Right lobe of liver (tissue), 6 donors: ENCODE measurements at regions not wholly inside any gene's neighbourhood (a gene's known extent, or its start where the extent isn't known, plus 50 kb on each side); places are given as distances from the start of the nearest gene placed in this dataset.

Source experiments
- ATAC-seq, 4 donors: fragments of 200-7000 bp; cut with Tn5 transposase; one replicate each; pipeline ENCODE4 v1.9.1; 2020; ENCODE audit warnings: mild to moderate bottlenecking in 4 of 4, moderate library complexity in 4 of 4
- DNase-seq, 3 donors: peaks; one replicate each; pipeline ENCODE4 v3.0.0-alpha.2; 2020
- H3K27ac ChIP-seq, 3 donors: fragments of 200-600 bp; one replicate each; pipeline ENCODE4 v1.8.0; 2022
- H3K27me3 ChIP-seq, 2 donors: fragments of 200-600 bp; one replicate each; pipeline ENCODE4 v1.8.0; 2022
- H3K36me3 ChIP-seq, 4 donors: fragments of 200-600 bp; sonication (generic) in 1 of 4; one replicate each; pipeline versions ENCODE4 v1.5.1 to v1.8.0; 2017 to 2022; ENCODE audit warnings: control low read depth in 1 of 4
- H3K4me1 ChIP-seq, 4 donors: fragments of 200-600 bp; sonication (generic) in 1 of 4; one replicate each; pipeline versions ENCODE4 v1.5.1 to v1.8.0; 2017 to 2022; ENCODE audit warnings: control low read depth in 1 of 4
- H3K4me3 ChIP-seq, 3 donors: fragments of 200-600 bp; one replicate each; pipeline ENCODE4 v1.8.0; 2022
- H3K9me3 ChIP-seq, 4 donors: fragments of 200-600 bp; sonication (generic) in 1 of 4; one replicate each; pipeline versions ENCODE4 v1.5.1 to v1.8.0; 2017 to 2022; ENCODE audit warnings: control low read depth in 1 of 4
- CTCF ChIP-seq, 4 donors: fragments of 200-600 bp in 3 of 4; fragments of 450-650 bp in 1 of 4; IDR thresholded peaks; one replicate each; pipeline versions ENCODE4 v1.5.1 to v1.8.0; 2016 to 2022; ENCODE audit warnings: antibody characterized with exemption in 4 of 4, mild to moderate bottlenecking in 2 of 4
- POLR2A ChIP-seq: fragments of 450-650 bp; IDR thresholded peaks from one replicate; pipeline ENCODE4 v1.6.1; 2017; ENCODE audit warnings: antibody characterized with exemption, mild to moderate bottlenecking
- WGBS: methylation state at CpG from one replicate; pipeline ENCODE4 v1.1.6; 2018; ENCODE audit warnings: low coverage, low lambda C conversion rate; ENCODE audit not compliant: insufficient coverage; ENCODE audit errors: missing lambda C conversion rate; 5-methylcytosine and 5-hydroxymethylcytosine counted together
- intact Hi-C, 2 donors: fragments of 100-400 bp; cut with DNase I; formaldehyde crosslinking; loops; one replicate each; pipeline versions ENCODE4 v1.11.2 to v1.14.1; 2022
- donor health status: DM: no; HTN: yes; CAD: no.
- donor health status: DM: no; HTN: no; CAD: no.
- donor health status: DM: no; HTN: no; CAD: no.
- donor health status: DM: no; HTN: yes; CAD: no.
- donor health status: DM: no; HTN: yes; CAD: no.

DNA sequence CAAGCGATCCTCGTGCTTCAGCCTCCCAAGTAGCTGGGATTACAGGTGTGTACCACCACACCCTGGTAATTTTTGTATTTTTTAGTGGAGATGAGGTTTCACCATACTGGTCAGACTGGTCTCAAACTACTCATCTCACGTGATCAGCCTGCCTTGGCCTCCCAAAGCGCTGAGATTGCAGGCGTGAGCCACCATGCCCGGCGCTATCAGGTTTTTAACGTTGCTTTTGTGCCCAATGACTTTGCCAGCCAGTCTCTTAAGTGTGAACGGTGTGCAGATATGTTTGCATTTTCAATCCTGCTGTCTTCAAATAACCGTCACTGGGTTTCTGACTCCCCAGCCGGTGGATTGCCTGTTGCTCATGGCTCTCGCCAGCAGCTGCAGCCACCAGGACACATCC lies 201.8 kb upstream of the PPP2R2D start:
- WGBS, result 74% methylated on average over 4 of the region's 12 CpGs
- no peaks in the 10 kb centered on the region for H3K9me3 ChIP-seq
- H3K36me3 ChIP-seq, result no peaks in the 10 kb centered on the region
- intact Hi-C loops, result no loop called here
- no peaks in the 10 kb centered on the region for H3K27me3 ChIP-seq
- H3K27ac ChIP-seq, result no peak overlapping the region
- H3K4me3 ChIP-seq, result no peak overlapping the region
- DNase-seq (no peak), ATAC-seq (no peak)
- H3K4me1 ChIP-seq, result no peaks in the 10 kb centered on the region
- TF ChIP-seq CTCF (IDR thresholded peaks at IDR 0.05), result no peak
- TF ChIP-seq POLR2A, result no peak

DNA sequence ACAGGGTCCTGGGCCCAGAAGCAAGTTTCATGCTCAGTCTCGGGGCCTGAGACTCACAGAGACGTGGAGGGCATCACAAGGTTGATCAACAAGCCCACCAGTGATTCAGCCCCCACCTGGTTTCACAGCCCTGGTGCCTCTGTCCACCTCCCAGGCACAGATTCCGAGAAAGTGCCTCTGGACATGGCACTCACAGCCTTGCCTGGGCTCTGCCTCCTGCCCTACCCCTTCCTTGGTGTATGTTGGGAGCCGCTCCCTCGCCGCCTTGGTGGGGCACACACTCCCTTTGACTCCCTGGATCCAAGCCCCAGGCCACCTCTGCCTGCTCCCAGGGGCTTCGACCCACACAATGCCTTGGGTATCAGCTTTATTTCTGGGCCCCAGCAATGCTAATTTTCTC lies 200.8 kb upstream of the PPP2R2D start:
- WGBS, result 28% methylated on average over 3 of the region's 7 CpGs
- no peak for DNase-seq
- Histone ChIP-seq H3K9me3 (no peaks in the 10 kb centered on the region), H3K4me1 (no peaks in the 10 kb centered on the region), H3K4me3 (no peak overlapping the region), H3K27me3 (no peaks in the 10 kb centered on the region), H3K36me3 (no peaks in the 10 kb centered on the region), H3K27ac (no peak overlapping the region)
- intact Hi-C loops, result no loop called here
- TF ChIP-seq POLR2A, result no peak
- no peak for TF ChIP-seq CTCF (IDR thresholded peaks at IDR 0.05)
- ATAC-seq, result no peak

DNA sequence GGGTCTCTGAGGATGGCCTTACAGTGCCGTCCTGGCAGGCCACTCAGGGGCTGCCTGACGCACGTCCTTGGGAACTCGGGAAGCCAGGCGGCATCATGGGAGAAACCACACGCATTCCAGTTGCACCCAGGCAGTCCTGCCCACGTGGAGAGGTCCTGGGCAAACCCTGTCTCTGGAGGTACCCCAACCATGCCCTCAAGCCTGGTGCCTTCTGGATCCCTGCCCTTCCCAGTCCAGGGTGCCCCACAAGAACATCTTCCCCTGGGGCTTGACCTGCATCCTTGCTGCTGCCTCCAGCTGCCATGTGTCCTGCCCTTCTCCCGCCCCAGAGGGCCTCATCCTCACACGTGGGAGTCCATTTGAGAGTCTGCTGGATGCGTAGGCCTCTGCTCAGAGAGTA lies 200.3 kb upstream of the PPP2R2D start:
- intact Hi-C loops, result no loop called here
- Histone ChIP-seq H3K27ac (no peak overlapping the region), H3K36me3 (no peaks in the 10 kb centered on the region), H3K4me1 (no peaks in the 10 kb centered on the region), H3K9me3 (no peaks in the 10 kb centered on the region), H3K4me3 (no peak overlapping the region), H3K27me3 (no peaks in the 10 kb centered on the region)
- DNase-seq, result no peak
- no peak for ATAC-seq
- WGBS, result 63% methylated on average over 9 of the region's 10 CpGs
- TF ChIP-seq POLR2A, result no peak
- TF ChIP-seq CTCF (IDR thresholded peaks at IDR 0.05), result no peak

DNA sequence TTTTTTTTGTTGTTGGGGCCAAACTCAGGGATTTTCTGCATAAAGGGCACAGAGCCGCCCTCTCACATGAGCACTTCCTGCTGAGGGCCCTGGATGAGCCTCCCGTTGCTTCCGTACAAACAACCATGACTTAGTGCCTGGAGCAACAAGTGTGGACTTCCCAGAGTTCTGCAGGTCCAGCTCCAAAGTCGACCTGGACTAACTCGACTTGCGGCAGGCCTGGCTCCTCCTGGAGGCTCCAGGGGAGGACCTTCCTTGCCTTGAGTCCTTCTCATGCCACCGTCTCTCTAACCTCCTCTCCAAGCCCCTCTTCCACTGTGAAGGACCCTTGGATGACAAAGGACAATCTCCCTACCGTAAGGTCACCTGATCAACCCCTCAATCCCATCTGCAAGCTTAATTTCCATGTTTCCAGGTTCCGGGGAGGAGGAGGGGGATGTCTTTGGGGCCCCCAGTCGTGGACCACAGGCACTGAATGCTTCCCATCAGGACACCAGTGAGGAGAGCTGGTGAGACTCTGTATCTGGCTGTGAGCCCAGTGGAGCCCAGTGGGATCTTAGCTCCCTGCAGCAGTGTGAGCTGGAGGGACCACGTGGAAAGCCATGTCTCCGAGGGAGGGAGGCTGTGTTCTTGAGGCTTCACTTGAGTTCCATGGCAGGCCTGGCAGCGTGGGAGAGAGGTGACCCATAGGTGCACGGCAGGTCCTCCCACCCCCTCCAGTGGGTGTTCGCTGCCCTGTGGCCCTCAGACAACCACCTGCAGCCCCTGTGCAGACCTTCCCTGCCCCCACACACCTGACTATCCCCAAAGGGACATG lies 199.5 kb upstream of the PPP2R2D start:
- TF ChIP-seq POLR2A (no peak), CTCF (IDR thresholded peaks at IDR 0.05) (no peak)
- Histone ChIP-seq H3K27me3 (no peaks in the 10 kb centered on the region), H3K4me1 (no peaks in the 10 kb centered on the region), H3K9me3 (no peaks in the 10 kb centered on the region), H3K4me3 (no peak overlapping the region), H3K36me3 (no peaks in the 10 kb centered on the region), H3K27ac (no peak overlapping the region)
- 50% methylated on average over 5 of the region's 15 CpGs for WGBS
- peak in 1 of 4 donors; percentile 10 for ATAC-seq
- no peak for DNase-seq
- intact Hi-C loops, result no loop called here
